HS-5 (cell line): ENCODE measurements at regions not wholly inside any gene's neighbourhood (a gene's known extent, or its start where the extent isn't known, plus 50 kb on each side); places are given as distances from the start of the nearest gene placed in this dataset.
"Not testable (repeated sequence)": the region's sequence is repeated elsewhere in the genome, so short reads cannot be mapped to it uniquely, and the experiment has no call there.

Experiments used
- DNase-seq: peaks from one replicate; pipeline ENCODE4 v3.0.0-alpha.2; 2012; ENCODE audit warnings: low read depth

DNA sequence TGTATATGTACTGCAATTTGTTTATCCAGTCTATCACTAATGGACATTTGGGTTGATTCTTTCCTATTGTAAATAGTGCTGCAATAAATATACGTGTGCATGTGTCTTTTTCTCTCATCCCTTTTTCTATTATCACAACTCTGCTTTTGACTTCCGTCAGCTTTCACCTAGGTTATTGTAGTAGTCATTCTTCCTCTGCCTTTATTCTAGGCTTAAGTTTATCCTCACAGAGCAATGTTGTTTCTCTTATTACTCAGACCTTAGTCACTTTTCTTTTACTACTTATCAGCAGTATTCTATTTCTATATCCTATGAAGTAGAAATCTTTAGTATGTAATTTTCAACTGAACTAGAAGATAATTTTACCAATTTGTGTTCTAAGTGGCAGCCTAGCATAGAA is 175.3 kb upstream of the SEMA3E start:
- DNase-seq = peak; percentile 2

DNA sequence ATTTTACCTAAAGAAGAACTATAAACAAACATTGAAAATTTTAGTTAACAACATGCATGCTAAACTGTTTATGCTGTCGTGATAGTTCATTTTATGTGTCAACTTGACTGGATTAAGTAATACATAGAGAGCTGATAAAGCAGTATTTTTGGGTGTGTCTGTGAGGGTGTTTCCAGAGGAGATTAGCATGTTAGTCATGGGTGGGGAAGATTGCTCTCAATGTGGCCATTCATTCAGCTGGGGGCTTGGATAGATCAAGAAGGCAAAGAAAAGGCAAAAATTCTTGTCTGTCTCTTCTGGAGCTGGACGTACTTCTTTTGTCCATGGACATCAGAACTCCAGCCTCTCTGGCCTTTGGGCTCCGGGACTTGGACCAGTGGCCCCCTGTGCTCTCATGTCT is 172.9 kb upstream of the SEMA3E start:
- DNase-seq = no peak

DNA sequence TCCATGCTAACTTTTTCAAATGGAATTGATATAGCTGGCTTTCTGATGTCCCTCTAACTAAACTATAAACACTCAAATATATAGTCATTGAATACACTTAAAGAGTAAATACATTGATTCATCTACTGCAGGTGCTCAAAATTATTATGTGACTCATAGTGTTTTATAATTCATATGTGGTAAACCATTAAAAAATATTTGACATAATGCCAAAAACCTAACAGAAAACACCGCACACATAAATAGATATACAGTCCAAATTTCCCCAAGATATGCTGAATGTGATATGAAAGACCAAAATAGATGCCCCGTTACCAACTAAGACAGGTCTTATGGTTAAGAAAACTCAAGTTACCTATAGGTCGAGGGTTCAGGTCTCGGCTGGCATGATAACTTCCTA is 171.7 kb upstream of the SEMA3E start:
- no peak for DNase-seq

DNA sequence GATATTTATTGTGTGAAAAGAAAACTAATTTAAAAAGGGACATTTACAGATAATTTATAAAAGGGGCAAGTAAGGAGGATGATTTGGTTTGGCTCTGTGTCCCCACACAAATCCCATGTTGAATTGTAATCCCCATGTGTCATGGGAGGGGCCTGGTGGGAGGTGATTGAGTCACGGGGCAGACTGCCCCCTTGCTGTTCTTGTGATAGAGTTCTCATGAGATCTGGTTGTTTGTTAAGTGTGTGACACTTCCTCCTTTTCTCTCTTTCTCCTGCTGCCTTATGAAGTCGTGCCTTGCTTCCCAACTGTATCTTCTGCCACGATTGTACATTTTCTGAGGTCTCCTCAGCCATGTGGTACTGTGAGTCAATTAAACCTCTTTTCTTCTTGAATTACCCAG is 171.0 kb upstream of the SEMA3E start:
- no peak for DNase-seq

DNA sequence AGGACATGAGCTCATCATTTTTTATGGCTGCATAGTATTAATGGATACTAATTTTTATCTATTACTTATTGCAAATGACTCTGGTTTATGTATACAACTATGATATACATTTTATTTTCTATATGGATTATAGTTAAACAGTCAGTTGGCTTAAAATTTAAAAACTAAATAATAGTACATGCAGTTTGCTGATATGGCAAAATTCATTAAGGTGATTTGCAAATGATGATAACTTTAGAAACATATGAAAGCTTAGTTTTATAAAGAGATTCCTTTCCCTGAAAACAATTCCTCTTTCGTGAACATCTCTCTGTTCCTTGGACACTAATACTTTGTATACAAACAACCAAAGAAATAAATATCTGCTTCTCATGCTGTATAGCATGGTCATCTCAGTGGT is 165.5 kb upstream of the SEMA3E start:
- DNase-seq = no peak

DNA sequence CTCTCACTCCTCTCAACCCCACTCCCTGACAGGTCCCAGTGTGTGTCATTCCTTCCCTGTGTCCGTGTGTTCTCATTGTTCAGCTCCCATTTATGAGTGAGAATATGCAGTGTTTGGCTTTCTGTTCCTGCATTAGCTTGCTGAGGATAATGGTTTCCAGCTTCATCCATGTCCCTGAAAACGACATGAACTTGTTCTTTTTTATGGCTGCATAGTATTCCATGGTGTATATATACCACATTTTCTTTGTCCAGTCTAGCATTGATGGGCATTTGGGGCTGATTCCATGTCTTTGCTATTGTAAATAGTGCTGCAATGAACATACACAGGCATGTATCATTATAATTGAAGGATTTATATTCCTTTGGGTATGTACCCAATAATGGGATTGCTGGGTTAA is 163.6 kb upstream of the SEMA3E start:
- DNase-seq = not testable (repeated sequence)

DNA sequence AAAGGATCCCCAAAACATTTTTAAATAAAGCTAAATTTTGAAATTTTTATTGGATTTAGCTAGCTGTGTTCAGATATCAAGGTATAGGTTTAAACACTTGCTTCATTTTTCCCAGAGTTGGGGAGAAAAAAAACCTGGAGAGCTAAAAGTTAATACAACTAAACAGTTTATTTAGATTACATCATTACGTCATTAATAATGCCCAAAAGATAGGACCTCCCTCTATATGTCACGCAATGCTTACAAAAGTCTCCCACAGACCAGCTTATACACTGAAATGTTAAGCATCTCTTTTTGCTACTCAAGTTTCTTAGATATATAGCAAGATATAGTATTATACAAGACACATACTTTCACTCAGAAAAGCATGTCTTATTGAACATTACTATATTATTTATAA is 160.0 kb upstream of the SEMA3E start:
- DNase-seq = no peak

DNA sequence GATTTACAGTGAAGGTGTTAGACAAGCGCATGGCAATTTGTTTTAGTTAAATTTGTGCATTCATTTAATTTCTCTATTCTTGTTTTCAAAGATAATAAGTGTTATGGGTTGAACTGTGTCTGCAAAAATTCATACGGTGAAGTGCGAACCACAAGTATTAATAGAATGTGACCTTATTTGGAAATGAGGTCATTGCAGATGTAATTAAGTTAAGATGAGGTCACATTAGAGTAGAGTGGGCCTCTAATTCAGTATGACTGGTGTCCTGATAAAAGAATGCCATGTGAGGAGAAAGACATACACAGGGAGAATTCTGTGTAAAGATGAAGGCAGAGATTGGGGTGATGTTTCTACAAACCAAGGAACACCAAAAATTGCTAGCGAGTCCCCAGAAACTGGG is 158.8 kb upstream of the SEMA3E start:
- no peak for DNase-seq

DNA sequence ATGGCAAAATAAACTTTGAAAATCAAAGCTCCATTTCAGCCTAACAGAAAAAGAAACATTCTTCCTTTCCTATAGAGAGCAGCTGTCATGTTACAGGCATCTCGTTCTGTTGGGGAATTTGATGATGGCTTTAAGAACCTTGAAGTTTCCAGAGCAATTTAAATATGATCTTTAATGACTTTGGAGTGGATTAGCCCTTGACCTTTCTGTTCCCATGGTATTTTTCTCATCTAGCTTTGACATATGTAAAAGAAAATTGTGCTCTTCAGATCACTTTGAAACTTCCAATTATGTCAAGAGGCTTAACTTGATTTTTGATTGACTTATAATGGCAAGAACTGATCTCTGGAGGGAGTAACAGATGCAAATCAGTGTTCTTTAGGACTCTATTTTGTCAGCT is 157.6 kb upstream of the SEMA3E start:
- no peak for DNase-seq

DNA sequence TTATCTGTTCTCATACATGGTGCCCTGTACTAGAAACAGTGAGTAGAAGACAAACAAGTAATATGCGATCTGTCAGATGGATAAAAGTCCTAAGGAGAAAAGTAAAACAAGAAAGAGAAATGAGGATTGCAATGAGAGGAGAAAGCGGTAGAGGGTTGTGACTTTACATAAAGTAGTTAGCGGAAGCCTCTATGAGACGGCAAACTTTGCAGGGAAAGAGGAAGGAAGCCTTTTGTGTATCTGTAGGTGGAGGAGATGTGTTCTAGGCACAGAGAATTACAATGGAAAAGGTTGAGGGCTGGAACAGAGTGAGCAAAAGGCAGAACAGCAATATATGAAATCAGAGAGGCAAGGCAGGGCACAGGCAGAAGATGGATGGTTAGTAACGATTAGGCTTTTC is 150.4 kb upstream of the SEMA3E start:
- no peak for DNase-seq

DNA sequence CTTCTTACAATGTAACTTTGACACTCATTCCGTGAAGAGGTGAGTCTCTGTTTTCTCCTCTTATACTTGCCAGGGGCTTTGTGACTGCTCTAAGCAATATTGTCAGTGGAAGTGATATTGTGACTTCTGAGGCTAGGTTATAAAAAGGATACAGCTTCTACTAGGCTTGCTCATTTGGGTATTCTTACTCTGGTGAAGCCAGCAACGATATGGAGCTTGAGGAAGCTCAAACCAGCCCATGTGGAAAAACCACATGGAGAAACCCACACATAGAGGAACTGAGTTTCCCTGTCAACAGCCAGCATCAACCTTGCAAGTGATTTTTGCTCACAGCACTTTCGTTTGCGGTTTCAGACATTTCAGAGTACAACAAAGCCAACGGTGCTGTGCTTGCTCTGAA is 149.6 kb upstream of the SEMA3E start:
- DNase-seq = no peak

DNA sequence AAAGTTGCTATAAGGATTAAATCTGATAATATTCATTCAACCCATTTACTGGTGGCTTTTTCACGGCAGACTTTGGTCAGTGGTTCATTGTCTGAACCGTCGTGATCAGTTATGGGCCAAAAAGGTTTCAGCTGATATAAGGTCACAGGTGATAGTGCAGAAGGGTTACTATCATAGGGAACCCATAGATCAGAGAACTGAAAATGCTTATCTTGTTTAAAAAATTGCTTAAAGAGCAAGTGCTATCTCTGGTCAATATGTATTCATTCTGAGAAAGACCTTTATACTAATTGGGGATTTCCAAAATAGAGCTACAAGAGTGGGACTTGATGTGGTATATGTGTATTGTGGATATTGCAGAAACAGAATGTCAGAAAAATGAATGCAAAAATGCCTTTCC is 147.8 kb upstream of the SEMA3E start:
- DNase-seq = no peak

DNA sequence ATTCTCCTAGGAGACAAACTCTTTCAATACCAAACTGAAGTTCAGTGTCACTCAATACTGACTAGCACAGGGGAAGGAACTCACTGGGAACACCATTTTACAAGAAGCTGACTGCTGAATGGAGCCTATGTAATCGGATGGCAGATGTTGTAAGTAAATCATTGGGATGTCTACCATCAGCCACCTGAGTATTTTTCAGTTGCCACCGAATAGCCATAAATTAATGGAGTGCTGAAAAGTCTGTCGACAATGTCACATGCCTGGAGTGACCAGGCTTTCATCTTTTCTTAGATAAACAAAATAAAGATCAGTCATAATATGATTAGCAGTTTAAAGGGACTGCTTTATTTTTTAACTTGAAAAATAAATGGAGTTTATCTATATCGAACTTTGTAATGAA is 145.9 kb upstream of the SEMA3E start:
- DNase-seq = no peak

DNA sequence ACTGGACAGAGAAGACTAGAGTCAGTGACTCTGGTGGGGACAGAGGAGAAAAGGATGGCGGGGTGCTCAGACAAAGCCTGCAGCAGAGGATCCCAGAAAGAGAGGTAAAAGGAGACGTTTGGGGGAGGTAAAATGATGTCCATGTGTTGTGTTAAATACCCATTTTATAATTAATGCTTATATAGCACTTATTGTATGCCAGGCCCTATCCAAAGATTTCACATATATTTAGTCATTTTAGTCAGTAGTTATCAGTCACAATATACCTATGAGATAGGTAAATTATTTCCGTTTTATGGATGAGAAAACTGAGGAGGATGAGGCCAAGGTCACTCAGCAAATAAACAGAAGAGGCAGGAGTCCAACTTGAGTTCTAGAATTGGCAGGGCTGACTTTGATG is 144.6 kb upstream of the SEMA3E start:
- DNase-seq = no peak

DNA sequence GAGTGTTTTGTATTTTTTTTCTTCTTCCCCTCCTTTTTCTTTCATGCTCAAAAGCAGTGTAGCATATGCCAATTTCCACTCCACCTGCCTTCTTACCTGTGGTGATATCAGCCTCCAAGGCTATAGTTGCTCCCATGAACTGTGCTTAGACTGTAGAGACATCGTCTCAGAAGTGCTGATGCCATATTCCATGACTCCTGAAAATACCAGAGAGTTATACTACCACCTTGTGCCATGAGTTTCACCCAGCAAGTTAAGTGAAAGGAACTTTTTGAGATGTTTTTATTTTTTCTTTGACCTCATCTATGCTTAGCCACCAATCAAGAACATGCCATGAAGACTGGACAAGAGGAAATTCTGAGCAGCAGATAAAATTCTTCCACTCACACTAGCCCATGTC is 142.8 kb upstream of the SEMA3E start:
- DNase-seq = no peak

DNA sequence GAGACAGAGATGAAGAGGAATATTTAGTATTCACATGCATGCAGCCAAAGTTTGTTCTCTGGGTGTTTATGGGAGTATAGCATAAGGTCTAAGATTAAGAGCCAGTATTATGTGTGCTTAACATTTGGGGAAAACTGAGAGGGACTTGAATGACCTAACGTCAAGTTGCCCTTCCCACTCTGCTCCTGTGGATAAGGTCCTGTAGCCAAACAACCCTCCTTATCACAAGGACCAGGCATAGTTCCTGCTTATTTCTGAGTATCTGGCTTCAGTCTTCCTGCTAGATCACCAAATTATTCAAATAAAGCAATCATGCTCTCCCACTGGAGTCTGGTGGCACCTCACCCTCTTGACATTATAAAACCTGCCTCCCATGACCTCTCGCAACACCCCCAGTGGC is 137.9 kb upstream of the SEMA3E start:
- no peak for DNase-seq

DNA sequence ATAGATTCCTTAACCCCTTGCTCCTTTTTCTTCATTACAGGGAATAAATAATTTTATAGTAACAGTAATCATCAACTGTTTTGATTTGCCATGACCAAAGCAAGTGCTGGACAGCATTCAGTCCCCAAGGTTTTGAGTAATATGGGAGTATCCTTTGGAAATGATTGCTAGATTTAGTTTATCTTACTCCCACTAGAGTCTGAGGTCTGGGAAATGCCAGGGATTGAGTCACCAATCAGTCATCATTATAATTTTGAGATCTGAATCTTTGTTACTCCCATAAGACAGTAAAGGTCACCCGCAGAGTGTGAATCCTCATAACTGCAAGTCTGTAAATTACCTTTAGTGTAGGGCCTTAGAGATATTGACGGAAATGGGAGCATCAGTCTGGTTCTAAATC is 133.7 kb upstream of the SEMA3E start:
- peak; percentile 58 for DNase-seq

DNA sequence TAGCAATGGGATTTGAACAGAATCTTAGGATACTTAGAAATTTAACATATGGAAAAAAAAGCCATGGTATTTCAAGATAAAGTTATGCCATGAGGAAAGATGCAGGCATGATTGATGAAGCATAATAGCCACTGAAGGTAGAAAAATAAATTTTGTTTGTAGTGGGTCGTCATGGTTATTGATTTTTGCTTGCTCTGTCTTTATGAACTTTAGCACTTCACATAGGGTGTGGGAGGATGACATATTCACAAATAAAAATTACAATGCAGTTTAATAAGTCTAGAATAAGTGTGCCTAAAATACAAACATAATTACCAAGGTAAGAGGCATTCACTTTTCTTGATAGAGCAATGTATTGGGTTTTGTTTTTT is 129.1 kb upstream of the SEMA3E start:
- DNase-seq = no peak

DNA sequence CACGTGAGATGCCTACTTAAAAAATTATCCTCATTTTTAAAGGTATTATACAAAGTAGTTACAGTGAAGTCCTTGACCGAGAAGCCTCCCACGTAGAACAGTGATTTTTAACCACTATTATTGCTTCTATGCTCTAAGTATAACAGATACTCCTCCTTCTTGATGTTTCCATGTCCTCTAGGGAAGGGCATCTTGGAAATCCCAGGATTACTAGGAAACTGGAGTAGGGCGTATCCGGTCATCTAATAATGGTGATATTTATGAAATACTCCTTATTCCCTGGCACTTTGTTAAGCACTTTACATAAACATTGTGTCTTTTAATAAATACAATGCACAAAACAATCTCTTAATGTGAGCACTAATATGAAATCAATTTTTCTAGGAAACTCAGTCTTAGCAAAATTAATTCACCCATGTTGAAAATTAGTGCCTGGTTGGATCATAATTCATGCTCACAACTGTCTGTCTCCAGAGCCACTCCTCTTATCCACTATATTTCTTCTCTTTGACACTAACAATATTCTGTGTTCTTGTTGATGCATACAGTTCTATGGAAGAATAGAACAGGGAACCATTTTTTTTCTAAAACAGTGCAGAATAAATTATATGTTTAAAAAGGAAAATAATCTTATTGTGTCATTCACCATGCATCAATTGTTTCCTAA is 128.6 kb upstream of the SEMA3E start:
- no peak for DNase-seq

DNA sequence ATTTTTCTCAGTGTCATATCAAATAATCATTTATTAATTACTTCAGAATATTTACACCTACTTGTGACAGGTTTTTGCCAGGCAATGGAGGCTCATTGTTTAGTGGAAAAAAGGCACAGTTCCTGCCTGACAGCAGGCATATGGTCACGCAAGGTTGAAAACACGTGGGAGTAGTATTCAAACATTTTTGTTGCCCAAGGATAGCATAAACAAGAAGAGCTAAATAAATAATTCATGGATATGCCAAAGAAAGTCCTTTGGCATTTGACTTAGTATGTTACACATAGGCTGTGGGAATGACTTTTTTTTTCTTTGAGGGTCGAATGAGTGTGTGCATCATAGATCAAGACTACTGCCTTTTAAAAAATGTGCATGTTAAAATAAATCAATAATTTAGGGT is 120.5 kb upstream of the SEMA3E start:
- no peak for DNase-seq

DNA sequence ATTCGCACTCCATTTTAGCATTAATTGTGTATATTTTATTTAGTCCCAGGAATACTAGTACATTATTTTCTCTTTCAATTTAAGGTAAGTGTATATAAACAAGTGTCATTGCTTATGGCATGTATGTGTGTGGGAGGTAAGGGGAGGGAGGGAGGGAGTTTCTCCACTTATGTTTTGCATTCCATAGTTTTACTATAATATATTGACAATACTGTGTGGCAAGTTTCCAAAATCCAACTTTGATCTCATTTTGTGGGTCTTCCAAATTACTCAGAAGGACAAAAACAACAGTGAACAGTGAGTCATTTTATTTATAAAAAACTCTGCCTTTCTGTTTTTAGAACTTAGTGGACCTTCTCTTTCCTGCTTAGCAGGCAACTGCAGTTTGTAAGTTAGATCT is 102.3 kb upstream of the SEMA3E start:
- peak; percentile 35 for DNase-seq

DNA sequence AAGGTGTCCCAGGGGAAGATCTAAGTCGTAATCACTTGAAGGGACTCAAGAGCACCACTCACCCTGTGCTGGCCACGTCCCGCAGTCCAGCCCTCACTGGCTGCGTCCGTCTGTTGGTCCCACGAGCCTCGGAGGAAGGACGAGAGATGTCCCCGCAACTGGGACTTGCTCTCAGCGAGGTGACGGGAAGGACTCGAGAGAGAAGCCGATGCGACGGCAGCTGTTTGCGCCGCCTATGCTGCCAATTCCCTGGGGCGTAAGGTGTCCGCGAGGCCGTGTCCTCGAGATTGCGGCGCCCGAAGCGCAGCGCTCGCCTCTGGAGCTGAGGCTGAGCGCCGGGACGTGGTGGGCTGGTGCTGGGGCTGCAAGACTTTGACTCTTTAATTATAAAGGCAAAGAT is 100.6 kb upstream of the SEMA3E start:
- DNase-seq = no peak

DNA sequence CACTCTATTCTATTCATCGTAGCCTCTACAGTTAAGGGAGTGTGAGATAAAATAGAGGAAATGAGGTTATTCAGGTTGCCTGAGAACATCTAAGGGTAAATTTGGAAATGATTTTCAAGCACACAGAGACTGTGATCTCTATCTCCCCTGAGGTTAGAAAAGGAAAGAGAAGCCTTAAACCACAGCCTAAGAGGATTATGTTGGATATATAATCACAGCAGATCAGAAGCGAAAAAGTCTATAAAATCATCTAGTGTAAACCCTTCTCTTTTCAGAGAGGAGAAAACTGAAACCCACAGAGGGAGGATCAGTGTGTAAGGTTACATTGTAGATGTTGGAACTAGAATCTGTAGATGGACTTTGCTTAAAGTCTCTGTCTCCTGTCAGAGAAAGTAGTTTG is 90.6 kb upstream of the SEMA3E start:
- no peak for DNase-seq

DNA sequence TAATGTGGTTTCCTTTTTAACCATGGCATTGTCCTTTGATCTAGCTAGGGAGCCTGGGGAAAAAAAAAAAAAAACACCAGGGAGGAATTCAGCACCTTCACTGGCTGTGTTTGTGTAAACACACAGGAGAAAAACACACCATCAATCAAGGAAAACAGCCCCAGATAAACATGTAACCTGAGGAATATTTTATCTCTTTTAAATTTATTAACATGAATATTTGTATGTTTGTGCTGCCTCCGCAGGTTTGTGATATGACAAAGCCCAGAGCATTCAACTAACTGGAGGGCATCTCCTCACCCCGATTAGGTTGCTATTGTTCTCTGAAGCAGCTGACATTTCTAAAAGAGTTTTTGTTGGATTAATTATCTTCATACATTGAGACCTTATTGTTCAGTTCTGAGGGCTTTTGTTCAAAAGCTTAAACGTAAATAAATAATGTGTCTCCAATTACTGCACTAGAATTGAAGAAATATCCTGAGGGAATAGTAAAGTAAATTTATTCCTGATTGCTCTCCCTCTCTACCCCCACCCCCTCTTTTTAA is 89.4 kb upstream of the SEMA3E start:
- DNase-seq = no peak

DNA sequence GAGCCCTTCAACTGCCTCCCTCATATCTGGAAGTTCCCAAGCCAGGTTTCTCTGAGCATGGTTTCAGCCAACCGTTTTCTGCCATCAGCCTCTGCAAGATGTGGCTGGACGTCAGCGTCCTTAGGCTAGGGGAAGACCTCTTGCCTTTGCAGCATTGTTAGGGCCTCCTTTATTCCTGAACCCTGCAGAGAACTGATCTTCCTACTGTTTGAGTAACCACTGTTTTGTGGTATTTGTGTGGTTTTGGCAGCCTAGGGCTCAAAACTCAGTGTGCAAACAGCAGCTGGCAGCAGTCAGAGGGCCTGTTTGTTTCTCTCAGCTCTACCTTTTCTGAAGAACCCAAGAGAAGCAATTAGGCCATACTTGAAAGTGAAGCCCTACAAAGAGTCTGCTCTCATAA is 83.4 kb upstream of the SEMA3E start:
- DNase-seq = no peak
